ENCODE measurements at regions not wholly inside any gene's neighbourhood (a gene's known extent, or its start where the extent isn't known, plus 50 kb on each side); places are given as distances from the start of the nearest gene placed in this dataset.

DNA sequence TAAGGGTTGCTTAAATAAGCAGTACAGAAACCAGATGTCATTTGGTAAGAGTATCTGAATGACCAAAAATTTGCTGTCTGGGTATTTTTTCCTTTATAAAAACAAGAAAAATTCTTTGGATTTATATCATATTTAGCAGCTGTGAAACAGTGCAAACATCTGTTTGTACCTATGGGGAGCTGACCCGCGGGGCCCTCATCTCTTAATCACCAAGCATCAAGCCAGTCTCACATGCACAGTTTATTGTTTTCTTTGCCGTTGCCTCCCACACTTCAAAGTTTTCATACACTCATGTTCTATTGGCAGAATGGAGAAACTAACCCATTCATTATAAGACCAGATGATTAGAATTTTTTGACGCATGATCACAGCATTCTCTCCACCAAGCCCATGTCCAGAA is 142.2 kb downstream of the BMP4 start:
- Histone ChIP-seq H3K9me3 (ENCODE audit: control insufficient read depth in 3 of 3, low read length in 3 of 3) (no peaks in the 10 kb centered on the region), H3K4me1 (ENCODE audit: control insufficient read depth in 3 of 3, insufficient read depth in 3 of 3, low read length in 3 of 3) (no peaks in the 10 kb centered on the region), H3K27ac (ENCODE audit: low read depth, low read length) (no peak overlapping the region), H3K27me3 (ENCODE audit: control insufficient read depth in 3 of 3, insufficient read depth in 3 of 3, low read length in 3 of 3) (no peaks in the 10 kb centered on the region), H3K36me3 (ENCODE audit: control insufficient read depth in 3 of 3, insufficient read depth in 3 of 3, low read length in 3 of 3) (no peaks in the 10 kb centered on the region), H3K9ac (ENCODE audit: low read depth in 1 of 3, low read length in 3 of 3) (no peak overlapping the region), H3K4me3 (ENCODE audit: low read length in 3 of 3) (no peak overlapping the region)

GRCh38 chr14:53810221-53810620 is 146.4 kb downstream of the BMP4 start:
- no peaks in the 10 kb centered on the region for H3K36me3 ChIP-seq (ENCODE audit: control insufficient read depth in 3 of 3, insufficient read depth in 3 of 3, low read length in 3 of 3)
- H3K27me3 ChIP-seq (ENCODE audit: control insufficient read depth in 3 of 3, insufficient read depth in 3 of 3, low read length in 3 of 3): no peaks in the 10 kb centered on the region
- H3K9me3 ChIP-seq (ENCODE audit: control insufficient read depth in 3 of 3, low read length in 3 of 3): no peaks in the 10 kb centered on the region
- H3K4me1 ChIP-seq (ENCODE audit: control insufficient read depth in 3 of 3, insufficient read depth in 3 of 3, low read length in 3 of 3): peaks cover 0 to 3% (median 2%) of the 10 kb centered on the region in 3 donors
- H3K9ac ChIP-seq (ENCODE audit: low read depth in 1 of 3, low read length in 3 of 3): no peak overlapping the region
- no peak overlapping the region for H3K27ac ChIP-seq (ENCODE audit: low read depth, low read length)
- no peak overlapping the region for H3K4me3 ChIP-seq (ENCODE audit: low read length in 3 of 3)

DNA sequence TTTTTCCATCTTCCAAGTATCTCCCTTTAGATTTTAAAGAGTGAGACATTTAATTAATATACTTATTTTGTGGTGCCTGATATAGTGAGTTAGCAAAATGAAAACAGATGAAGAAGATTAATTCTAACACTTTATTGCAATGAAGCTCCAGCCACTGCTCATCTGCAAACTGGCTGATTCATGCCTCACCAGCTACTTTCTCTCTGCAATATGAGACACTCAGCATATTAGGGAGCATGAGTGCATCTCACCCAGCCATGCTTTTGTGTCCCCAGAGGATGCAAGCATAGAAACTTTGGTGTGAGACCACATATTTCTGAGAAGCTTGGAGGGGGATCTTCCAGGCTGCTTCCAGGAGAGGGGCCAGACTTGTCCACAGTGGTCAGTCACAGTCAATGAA is 148.6 kb downstream of the BMP4 start:
- H3K4me3 ChIP-seq (ENCODE audit: low read length in 3 of 3): no peak overlapping the region
- H3K36me3 ChIP-seq (ENCODE audit: control insufficient read depth in 3 of 3, insufficient read depth in 3 of 3, low read length in 3 of 3): no peaks in the 10 kb centered on the region
- H3K9ac ChIP-seq (ENCODE audit: low read depth in 1 of 3, low read length in 3 of 3): no peak overlapping the region
- peaks cover 0 to 3% (median 2%) of the 10 kb centered on the region in 3 donors for H3K4me1 ChIP-seq (ENCODE audit: control insufficient read depth in 3 of 3, insufficient read depth in 3 of 3, low read length in 3 of 3)
- H3K9me3 ChIP-seq (ENCODE audit: control insufficient read depth in 3 of 3, low read length in 3 of 3): no peaks in the 10 kb centered on the region
- no peaks in the 10 kb centered on the region for H3K27me3 ChIP-seq (ENCODE audit: control insufficient read depth in 3 of 3, insufficient read depth in 3 of 3, low read length in 3 of 3)
- H3K27ac ChIP-seq (ENCODE audit: low read depth, low read length): no peak overlapping the region

- H3K9ac ChIP-seq (ENCODE audit: low read depth in 1 of 3, low read length in 3 of 3): no peak overlapping the region
- H3K27ac ChIP-seq (ENCODE audit: low read depth, low read length): no peak overlapping the region
- peaks cover 0 to 3% (median 2%) of the 10 kb centered on the region in 3 donors for H3K4me1 ChIP-seq (ENCODE audit: control insufficient read depth in 3 of 3, insufficient read depth in 3 of 3, low read length in 3 of 3)
Measured at GRCh38 chr14:53807542-53807941, 149.1 kb downstream of the BMP4 start.

GRCh38 chr14:53807108-53807507 is 149.5 kb downstream of the BMP4 start:
- Histone ChIP-seq H3K9me3 (ENCODE audit: control insufficient read depth in 3 of 3, low read length in 3 of 3) (no peaks in the 10 kb centered on the region), H3K27me3 (ENCODE audit: control insufficient read depth in 3 of 3, insufficient read depth in 3 of 3, low read length in 3 of 3) (no peaks in the 10 kb centered on the region), H3K36me3 (ENCODE audit: control insufficient read depth in 3 of 3, insufficient read depth in 3 of 3, low read length in 3 of 3) (no peaks in the 10 kb centered on the region), H3K27ac (ENCODE audit: low read depth, low read length) (no peak overlapping the region), H3K4me3 (ENCODE audit: low read length in 3 of 3) (no peak overlapping the region), H3K9ac (ENCODE audit: low read depth in 1 of 3, low read length in 3 of 3) (no peak overlapping the region), H3K4me1 (ENCODE audit: control insufficient read depth in 3 of 3, insufficient read depth in 3 of 3, low read length in 3 of 3) (peaks cover 0 to 3% (median 2%) of the 10 kb centered on the region in 3 donors)

More at GRCh38 chr14:53807542-53807941, 149.1 kb downstream of the BMP4 start:
- Histone ChIP-seq H3K4me3 (ENCODE audit: low read length in 3 of 3) (no peak overlapping the region), H3K36me3 (ENCODE audit: control insufficient read depth in 3 of 3, insufficient read depth in 3 of 3, low read length in 3 of 3) (no peaks in the 10 kb centered on the region), H3K9me3 (ENCODE audit: control insufficient read depth in 3 of 3, low read length in 3 of 3) (no peaks in the 10 kb centered on the region), H3K27me3 (ENCODE audit: control insufficient read depth in 3 of 3, insufficient read depth in 3 of 3, low read length in 3 of 3) (no peaks in the 10 kb centered on the region)

GRCh38 chr14:53796734-53797133 is 159.9 kb downstream of the BMP4 start:
- Histone ChIP-seq H3K27me3 (ENCODE audit: control insufficient read depth in 3 of 3, insufficient read depth in 3 of 3, low read length in 3 of 3) (peaks cover 0 to 2% (median 0%) of the 10 kb centered on the region in 3 donors), H3K27ac (ENCODE audit: low read depth, low read length) (no peak overlapping the region), H3K4me1 (ENCODE audit: control insufficient read depth in 3 of 3, insufficient read depth in 3 of 3, low read length in 3 of 3) (no peaks in the 10 kb centered on the region), H3K4me3 (ENCODE audit: low read length in 3 of 3) (no peak overlapping the region), H3K9ac (ENCODE audit: low read depth in 1 of 3, low read length in 3 of 3) (no peak overlapping the region), H3K36me3 (ENCODE audit: control insufficient read depth in 3 of 3, insufficient read depth in 3 of 3, low read length in 3 of 3) (no peaks in the 10 kb centered on the region), H3K9me3 (ENCODE audit: control insufficient read depth in 3 of 3, low read length in 3 of 3) (no peaks in the 10 kb centered on the region)

DNA sequence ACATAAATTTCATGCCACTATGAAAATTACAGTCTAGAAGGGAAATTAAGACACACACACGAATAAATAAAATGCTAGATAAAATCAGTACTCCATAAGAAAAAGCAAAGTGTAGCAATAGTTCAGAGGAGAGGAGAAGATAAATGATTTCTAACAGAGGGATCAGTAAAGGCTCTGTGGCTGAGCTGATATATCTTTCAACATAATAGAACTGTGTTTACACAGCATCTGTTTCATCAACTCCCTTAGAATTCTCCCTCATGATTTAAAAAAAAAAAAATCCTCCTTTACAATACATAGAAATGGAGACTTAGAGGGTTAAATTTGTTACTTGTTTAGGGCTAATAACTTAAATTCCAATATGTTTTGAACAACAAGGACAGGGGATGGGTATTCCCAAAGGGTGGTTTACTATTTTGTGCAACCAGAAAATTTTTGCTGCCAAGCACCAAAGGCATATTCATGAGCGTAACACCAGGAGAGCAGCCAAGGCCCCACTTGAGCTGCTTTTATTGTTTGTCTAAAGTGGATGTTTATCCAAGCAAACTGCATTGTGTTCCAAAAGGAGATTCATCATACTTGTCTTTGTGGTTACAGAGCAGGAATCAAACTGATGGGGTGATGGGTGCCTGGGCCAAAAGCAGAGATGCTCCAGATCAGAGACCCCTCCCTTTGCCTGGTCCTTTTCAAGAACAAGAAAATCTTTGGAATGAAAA is 162.7 kb downstream of the BMP4 start:
- Histone ChIP-seq H3K9me3 (ENCODE audit: control insufficient read depth in 3 of 3, low read length in 3 of 3) (no peaks in the 10 kb centered on the region), H3K36me3 (ENCODE audit: control insufficient read depth in 3 of 3, insufficient read depth in 3 of 3, low read length in 3 of 3) (no peaks in the 10 kb centered on the region), H3K27me3 (ENCODE audit: control insufficient read depth in 3 of 3, insufficient read depth in 3 of 3, low read length in 3 of 3) (peaks cover 0 to 2% (median 0%) of the 10 kb centered on the region in 3 donors), H3K4me3 (ENCODE audit: low read length in 3 of 3) (no peak overlapping the region), H3K9ac (ENCODE audit: low read depth in 1 of 3, low read length in 3 of 3) (no peak overlapping the region), H3K27ac (ENCODE audit: low read depth, low read length) (no peak overlapping the region), H3K4me1 (ENCODE audit: control insufficient read depth in 3 of 3, insufficient read depth in 3 of 3, low read length in 3 of 3) (no peaks in the 10 kb centered on the region)

DNA sequence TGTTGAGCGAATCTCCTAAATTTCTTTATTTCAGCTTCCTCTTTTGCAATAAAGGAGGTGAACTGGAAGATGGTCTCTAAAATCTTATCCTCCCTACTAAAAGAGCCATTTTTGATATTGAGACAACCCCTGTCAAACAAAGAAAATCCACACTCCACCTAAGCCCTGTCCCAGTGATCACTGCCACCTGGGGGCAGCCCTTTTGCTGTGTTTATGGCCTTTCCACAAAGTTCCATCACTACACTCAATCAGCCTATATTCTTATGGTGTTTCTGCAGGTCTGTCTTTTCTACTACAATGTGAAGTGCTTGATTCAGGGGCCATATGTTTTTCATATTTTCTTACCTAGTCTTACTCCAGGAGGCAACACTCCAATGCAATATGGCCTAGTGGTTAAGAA is 163.7 kb downstream of the BMP4 start:
- H3K9ac ChIP-seq (ENCODE audit: low read depth in 1 of 3, low read length in 3 of 3): no peak overlapping the region
- H3K9me3 ChIP-seq (ENCODE audit: control insufficient read depth in 3 of 3, low read length in 3 of 3): no peaks in the 10 kb centered on the region
- H3K36me3 ChIP-seq (ENCODE audit: control insufficient read depth in 3 of 3, insufficient read depth in 3 of 3, low read length in 3 of 3): no peaks in the 10 kb centered on the region
- no peak overlapping the region for H3K4me3 ChIP-seq (ENCODE audit: low read length in 3 of 3)
- H3K27me3 ChIP-seq (ENCODE audit: control insufficient read depth in 3 of 3, insufficient read depth in 3 of 3, low read length in 3 of 3): peaks cover 0 to under 1% (median 0%) of the 10 kb centered on the region in 3 donors
- H3K27ac ChIP-seq (ENCODE audit: low read depth, low read length): no peak overlapping the region
- H3K4me1 ChIP-seq (ENCODE audit: control insufficient read depth in 3 of 3, insufficient read depth in 3 of 3, low read length in 3 of 3): no peaks in the 10 kb centered on the region

- H3K27me3 ChIP-seq (ENCODE audit: control insufficient read depth in 3 of 3, insufficient read depth in 3 of 3, low read length in 3 of 3): no peaks in the 10 kb centered on the region
- no peak overlapping the region for H3K27ac ChIP-seq (ENCODE audit: low read depth, low read length)
- no peak overlapping the region for H3K4me3 ChIP-seq (ENCODE audit: low read length in 3 of 3)
- H3K36me3 ChIP-seq (ENCODE audit: control insufficient read depth in 3 of 3, insufficient read depth in 3 of 3, low read length in 3 of 3): no peaks in the 10 kb centered on the region
- no peak overlapping the region for H3K9ac ChIP-seq (ENCODE audit: low read depth in 1 of 3, low read length in 3 of 3)
- H3K4me1 ChIP-seq (ENCODE audit: control insufficient read depth in 3 of 3, insufficient read depth in 3 of 3, low read length in 3 of 3): no peaks in the 10 kb centered on the region
- no peaks in the 10 kb centered on the region for H3K9me3 ChIP-seq (ENCODE audit: control insufficient read depth in 3 of 3, low read length in 3 of 3)
Measured at GRCh38 chr14:53790731-53791500, 165.7 kb downstream of the BMP4 start.

DNA sequence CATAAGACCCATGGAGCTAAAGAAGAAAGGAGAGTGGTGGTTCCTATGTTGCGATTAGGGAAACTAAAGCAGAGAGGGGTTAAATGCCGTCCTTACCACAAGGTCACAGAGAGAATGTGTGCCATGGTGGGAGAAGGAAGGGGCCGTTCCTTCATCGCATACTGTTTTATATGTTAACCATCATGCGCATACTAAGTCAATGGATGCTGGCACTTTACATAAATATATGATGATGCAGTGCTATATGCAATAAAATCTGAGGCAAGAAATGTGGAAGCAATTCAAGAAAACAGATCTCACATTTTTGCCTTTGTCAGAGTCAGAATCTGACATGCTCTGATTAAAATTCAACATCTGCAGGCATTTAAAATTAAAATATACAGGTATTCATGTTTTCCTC is 168.1 kb downstream of the BMP4 start:
- Histone ChIP-seq H3K27me3 (ENCODE audit: control insufficient read depth in 3 of 3, insufficient read depth in 3 of 3, low read length in 3 of 3) (no peaks in the 10 kb centered on the region), H3K4me3 (ENCODE audit: low read length in 3 of 3) (no peak overlapping the region), H3K27ac (ENCODE audit: low read depth, low read length) (no peak overlapping the region), H3K9me3 (ENCODE audit: control insufficient read depth in 3 of 3, low read length in 3 of 3) (no peaks in the 10 kb centered on the region), H3K36me3 (ENCODE audit: control insufficient read depth in 3 of 3, insufficient read depth in 3 of 3, low read length in 3 of 3) (no peaks in the 10 kb centered on the region), H3K4me1 (ENCODE audit: control insufficient read depth in 3 of 3, insufficient read depth in 3 of 3, low read length in 3 of 3) (no peaks in the 10 kb centered on the region), H3K9ac (ENCODE audit: low read depth in 1 of 3, low read length in 3 of 3) (no peak overlapping the region)

Data from skeletal muscle tissue (tissue), 3 donors.